ENCODE measurements at regions not wholly inside any gene's neighbourhood (a gene's known extent, or its start where the extent isn't known, plus 50 kb on each side); places are given as distances from the start of the nearest gene placed in this dataset.
"Not testable (repeated sequence)": the region's sequence is repeated elsewhere in the genome, so short reads cannot be mapped to it uniquely, and the experiment has no call there.

GRCh38 chr1:14267991-14268390 is 330.5 kb upstream of the KAZN start:
- DNase-seq, result no peak

DNA sequence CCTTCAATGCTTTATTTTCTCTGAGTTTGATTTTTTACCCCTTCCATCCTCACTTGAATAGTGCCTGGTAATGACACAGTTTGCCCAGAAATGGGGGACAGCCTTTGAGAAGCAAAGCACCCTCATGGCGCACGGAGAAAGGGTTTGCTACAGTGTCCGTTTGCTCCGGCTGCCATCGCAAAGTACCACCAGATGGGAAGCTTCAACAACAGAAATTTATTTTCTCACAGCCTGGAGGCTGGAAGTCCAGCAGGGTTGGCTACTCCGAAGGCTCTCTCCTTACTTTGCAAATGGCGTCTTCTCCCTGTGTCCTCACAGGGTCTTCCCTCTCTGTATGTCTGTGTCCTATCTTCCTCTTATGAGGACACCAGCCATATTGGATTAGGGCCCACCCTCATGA is 327.7 kb upstream of the KAZN start:
- DNase-seq, result no peak

DNA sequence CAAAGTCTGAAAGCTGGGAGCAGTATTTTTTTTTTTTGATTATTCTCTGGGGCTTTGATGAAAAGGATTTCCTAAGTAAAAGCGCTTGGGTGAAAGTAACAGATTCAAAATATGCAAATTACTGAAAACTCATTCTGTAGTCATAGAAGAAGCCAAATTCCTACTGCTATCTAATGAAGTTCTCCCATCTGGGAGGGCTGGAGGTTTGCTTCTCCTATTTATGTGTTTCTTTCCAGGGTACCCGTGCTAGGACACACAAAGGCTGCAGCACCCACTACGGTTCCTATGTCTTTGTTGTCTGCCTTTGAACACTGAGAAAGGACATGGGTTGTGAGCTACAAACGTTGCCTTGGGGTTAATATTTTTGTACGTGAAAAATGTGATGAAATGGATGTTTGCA is 324.7 kb upstream of the KAZN start:
- DNase-seq, result no peak

DNA sequence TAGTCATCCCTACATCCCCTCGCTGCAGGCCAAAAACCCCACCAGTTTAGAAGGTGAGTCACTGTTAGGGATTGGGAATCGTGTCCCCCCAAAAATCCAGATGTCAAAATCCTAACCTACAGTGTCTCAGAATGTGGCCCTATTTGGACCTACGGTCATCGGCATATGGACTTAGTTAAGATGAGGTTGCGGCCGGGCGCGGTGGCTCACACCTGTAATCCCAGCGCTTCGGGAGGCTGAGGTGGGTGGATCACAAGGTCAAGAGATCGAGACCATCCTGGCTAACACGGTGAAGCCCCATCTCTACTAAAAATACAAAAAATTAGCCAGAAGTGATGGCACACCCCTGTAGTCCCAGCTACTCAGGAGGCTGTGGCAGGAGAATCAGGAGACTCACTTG is 318.6 kb upstream of the KAZN start:
- DNase-seq, result not testable (repeated sequence)

GRCh38 chr1:14280909-14281308 is 317.6 kb upstream of the KAZN start:
- no peak for DNase-seq

DNA sequence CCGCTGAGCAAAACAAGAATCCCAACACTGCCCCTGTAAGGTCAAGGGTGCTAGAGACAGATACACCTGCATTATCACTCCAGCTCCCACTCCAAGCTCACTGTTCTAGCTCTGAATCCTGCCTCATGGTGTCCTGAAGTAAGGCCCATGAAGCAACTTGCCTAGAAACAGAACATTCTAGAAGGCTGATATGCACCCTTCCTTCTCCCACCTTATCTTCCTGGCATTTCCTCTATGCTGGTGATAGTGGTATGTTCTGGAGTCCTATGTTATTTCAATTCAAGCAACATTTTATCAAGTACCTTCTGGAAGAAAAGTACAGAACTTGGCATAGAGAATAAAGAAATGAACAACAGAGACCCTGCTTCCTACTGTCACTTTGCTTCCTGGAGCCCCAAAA is 317.1 kb upstream of the KAZN start:
- DNase-seq, result no peak

GRCh38 chr1:14282707-14283106 is 315.8 kb upstream of the KAZN start:
- DNase-seq, result no peak

GRCh38 chr1:14285238-14285637 is 313.2 kb upstream of the KAZN start:
- no peak for DNase-seq

DNA sequence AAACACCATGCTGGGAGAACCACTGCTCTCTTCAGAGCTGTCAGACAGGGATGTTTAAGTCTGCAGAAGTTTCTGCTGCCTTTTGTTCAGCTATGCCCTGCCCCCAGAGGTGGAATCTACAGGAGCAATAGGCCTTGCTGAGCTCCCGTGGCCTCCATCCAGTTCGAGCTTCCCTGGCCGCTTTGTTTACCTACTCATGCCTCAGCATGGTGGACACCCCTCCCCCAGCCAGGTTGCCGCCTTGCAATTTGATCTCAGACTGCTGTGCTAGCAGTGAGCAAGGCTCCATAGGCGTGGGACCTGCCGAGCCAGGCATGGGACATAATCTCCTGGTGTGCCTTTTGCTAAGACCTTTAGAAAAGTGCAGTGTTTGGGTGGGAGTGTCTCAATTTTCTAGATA is 307.3 kb upstream of the KAZN start:
- DNase-seq, result not testable (repeated sequence)

- DNase-seq, result no peak
Measured at GRCh38 chr1:14292520-14292919, 306.0 kb upstream of the KAZN start.

DNA sequence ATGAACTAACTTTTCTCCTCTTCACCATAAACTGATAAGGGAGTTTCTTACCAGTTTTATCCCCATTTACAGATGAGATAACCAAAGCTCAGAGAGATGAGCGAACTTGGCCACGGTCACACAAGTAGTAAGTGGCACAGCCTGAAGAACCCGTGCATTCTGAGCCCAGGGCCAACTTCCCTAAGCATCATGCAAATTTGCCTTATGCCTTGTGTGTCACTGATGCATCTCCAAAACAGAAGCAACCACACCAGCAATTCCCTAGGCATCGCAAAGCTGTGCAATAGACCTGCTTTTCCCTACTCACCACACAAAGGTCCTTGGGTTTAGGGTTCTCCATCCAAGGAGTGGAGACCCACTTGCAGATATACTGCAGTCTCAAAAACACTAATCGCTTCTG is 304.5 kb upstream of the KAZN start:
- DNase-seq, result no peak

GRCh38 chr1:14294860-14295536 is 303.5 kb upstream of the KAZN start:
- DNase-seq, result no peak

GRCh38 chr1:14296795-14297194 is 301.7 kb upstream of the KAZN start:
- no peak for DNase-seq

DNA sequence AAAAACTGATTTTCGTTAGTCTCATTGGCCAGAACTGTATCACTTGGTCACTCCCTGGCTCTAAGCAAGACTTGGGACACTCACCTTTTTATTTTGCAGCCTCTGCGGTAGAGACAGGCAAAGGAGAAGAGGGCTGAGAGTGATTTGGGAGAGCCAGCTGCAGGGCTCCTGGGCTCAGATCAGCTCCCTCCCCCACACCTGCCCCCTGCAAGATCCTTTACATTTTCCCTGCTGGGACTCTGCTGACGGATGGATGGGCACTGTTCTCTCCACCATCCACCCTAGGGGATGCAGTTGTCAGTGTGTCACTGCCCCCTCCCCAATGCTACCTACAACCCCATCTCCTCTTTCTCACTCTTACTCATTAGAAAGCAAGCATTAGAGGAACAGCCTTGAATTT is 301.1 kb upstream of the KAZN start:
- DNase-seq, result no peak

GRCh38 chr1:14298806-14299205 is 299.7 kb upstream of the KAZN start:
- no peak for DNase-seq

GRCh38 chr1:14300991-14301703 is 297.3 kb upstream of the KAZN start:
- DNase-seq, result no peak

DNA sequence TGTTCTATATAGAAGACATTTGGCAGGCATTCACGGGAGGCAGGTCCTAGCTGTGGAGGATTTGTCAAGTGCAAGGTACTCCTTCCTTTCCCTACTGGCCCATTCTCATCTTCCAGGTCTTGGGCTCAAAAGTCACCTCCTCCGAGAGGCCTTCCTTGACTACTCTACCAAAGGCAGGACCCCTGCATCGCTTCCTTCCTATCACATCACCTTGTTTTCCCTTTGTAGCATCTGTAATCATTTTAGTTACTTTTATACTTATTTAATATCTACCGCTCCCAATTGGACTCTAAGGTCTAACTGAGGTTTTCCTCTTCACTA is 296.8 kb upstream of the KAZN start:
- no peak for DNase-seq

DNA sequence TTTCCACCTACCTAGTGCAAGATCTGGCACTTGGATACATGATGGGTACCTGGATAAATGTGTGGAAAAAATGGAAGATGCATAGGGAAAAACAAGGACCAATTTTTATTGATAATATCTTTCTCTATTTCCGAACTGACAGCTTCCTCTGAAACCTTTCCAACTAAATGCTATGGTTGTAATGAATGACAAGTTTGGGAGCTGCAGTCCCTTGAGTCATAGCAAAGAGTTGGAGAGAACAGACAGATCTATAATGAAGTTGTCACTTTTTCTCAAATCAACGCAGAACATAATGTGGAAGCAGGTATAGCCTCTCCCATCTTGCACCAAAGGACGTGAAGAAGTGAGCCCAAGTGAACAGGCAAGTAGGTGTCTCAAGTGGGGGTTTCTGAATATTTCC is 296.5 kb upstream of the KAZN start:
- no peak for DNase-seq

GRCh38 chr1:14303011-14303410 is 295.5 kb upstream of the KAZN start:
- DNase-seq, result no peak

DNA sequence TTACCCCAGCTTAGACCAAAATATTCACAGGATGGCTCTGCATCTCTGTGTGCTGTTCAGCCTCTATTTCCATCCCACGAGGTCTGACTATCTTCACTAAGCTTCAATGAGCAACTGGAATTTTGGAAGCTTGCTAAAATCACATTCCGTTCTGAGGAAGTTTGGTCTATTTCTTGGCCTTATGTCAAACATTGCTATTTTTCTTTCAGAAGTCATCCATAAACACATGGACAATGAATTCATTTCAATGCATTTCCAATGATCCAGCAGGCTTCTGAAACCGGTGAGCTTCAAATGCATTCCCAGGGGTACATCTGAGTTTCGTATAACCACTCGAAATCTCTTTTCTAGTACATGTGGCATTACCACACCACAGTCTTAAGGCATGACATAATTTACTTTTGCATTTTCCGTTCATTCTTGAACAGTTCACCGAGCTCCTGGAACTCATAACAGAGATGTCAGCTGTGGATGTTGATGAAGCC is 294.1 kb upstream of the KAZN start:
- no peak for DNase-seq

- DNase-seq, result no peak
Measured at GRCh38 chr1:14308460-14308859, 290.0 kb upstream of the KAZN start.

GRCh38 chr1:14309984-14310383 is 288.5 kb upstream of the KAZN start:
- no peak for DNase-seq

- no peak for DNase-seq
Measured at GRCh38 chr1:14310476-14310875, 288.0 kb upstream of the KAZN start.

DNA sequence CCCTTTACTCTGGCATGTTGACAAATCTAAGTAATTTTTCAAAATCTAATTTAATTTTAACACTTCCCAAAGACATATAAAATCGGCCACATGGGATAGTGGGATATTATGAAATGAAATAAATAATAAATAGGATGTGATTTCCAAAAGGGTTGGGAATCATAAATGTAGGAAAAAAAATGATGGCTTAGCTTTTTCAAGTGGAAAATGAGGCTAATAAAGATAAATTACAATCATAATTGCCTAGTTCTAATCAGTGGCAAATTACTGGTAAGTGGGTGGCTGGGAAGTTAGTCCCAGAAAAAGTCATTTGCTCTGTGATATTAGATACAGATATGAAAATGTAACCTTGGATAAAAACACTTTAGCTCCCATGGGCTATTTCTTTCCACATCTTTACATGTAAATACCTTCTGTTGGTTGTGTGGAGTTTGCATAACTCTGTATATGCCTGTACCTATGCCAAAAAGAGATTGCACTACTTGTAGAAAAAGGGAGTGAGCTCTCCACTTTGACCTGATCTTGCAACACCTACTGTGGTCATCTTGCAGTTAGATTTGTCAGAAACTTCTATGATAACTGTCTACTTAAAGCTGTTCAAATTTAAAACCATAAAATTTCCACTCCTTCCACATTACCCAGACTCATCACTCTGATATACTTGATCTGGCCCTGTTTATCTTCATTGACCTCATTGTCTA is 284.6 kb upstream of the KAZN start:
- DNase-seq, result no peak
